Testis (tissue), 2 donors: ENCODE measurements at regions not wholly inside any gene's neighbourhood (a gene's known extent, or its start where the extent isn't known, plus 50 kb on each side); places are given as distances from the start of the nearest gene placed in this dataset.

Experiments
- DNase-seq: peaks from one replicate; pipeline ENCODE4 v3.0.0-alpha.2; 2019
- H3K27ac ChIP-seq, 2 donors: fragments of 200-600 bp; sonication (generic); one replicate each; pipeline ENCODE4 v1.5.1; 2019
- H3K27me3 ChIP-seq: fragments of 200-600 bp; sonication (generic); one replicate; pipeline ENCODE4 v1.5.1; 2019
- H3K36me3 ChIP-seq: fragments of 200-600 bp; sonication (generic); one replicate; pipeline ENCODE4 v1.5.1; 2017; ENCODE audit warnings: low read depth; ENCODE audit errors: missing control alignments
- H3K4me1 ChIP-seq: fragments of 200-600 bp; sonication (generic); one replicate; pipeline ENCODE4 v1.5.1; 2019
- H3K4me3 ChIP-seq, 2 donors: fragments of 200-600 bp; sonication (generic); one replicate each; pipeline ENCODE4 v1.5.1; 2017 to 2019
- H3K9me3 ChIP-seq: fragments of 200-600 bp; sonication (generic); one replicate; pipeline ENCODE4 v1.5.1; 2017
- POLR2A ChIP-seq: fragments of 450-650 bp; IDR thresholded peaks from one replicate; pipeline ENCODE4 v1.6.1; 2017; ENCODE audit warnings: antibody characterized with exemption, mild to moderate bottlenecking, moderate library complexity
- WGBS, 2 donors: methylation state at CpG; one replicate each; pipeline ENCODE4 v1.1.5; 2018; 5-methylcytosine and 5-hydroxymethylcytosine counted together
- intact Hi-C: fragments of 100-400 bp; cut with DNase I; formaldehyde crosslinking; loops from one replicate; pipeline ENCODE4 v1.15.1; 2023; ENCODE audit warnings: low total_unique reads
- TF ChIP-seq, protein P1 (sequence below), 3 experiments: fragments of 450-650 bp in 2 of 3; fragments of 200-600 bp in 1 of 3; sonication (generic) in 1 of 3; IDR thresholded peaks; one replicate each; pipeline ENCODE4 v1.5.1; 2016 to 2019; ENCODE audit warnings: antibody characterized with exemption in 3 of 3, mild to moderate bottlenecking in 2 of 3, moderate library complexity in 1 of 3

GRCh38 chr2:114134146-114134545 lies 244.3 kb downstream of the ACTR3 start:
- no peak for DNase-seq
- no peak for TF ChIP-seq POLR2A
- TF ChIP-seq, protein P1, sequence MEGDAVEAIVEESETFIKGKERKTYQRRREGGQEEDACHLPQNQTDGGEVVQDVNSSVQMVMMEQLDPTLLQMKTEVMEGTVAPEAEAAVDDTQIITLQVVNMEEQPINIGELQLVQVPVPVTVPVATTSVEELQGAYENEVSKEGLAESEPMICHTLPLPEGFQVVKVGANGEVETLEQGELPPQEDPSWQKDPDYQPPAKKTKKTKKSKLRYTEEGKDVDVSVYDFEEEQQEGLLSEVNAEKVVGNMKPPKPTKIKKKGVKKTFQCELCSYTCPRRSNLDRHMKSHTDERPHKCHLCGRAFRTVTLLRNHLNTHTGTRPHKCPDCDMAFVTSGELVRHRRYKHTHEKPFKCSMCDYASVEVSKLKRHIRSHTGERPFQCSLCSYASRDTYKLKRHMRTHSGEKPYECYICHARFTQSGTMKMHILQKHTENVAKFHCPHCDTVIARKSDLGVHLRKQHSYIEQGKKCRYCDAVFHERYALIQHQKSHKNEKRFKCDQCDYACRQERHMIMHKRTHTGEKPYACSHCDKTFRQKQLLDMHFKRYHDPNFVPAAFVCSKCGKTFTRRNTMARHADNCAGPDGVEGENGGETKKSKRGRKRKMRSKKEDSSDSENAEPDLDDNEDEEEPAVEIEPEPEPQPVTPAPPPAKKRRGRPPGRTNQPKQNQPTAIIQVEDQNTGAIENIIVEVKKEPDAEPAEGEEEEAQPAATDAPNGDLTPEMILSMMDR (IDR thresholded peaks at IDR 0.05) = no peak
- Histone ChIP-seq H3K4me3 (no peak overlapping the region), H3K27me3 (no peaks in the 10 kb centered on the region), H3K9me3 (no peaks in the 10 kb centered on the region), H3K27ac (no peak overlapping the region), H3K4me1 (no peaks in the 10 kb centered on the region), H3K36me3 (no peaks in the 10 kb centered on the region)
- intact Hi-C loops = no loop called here
- 43 to 60% methylated on average over 2 of the region's 2 CpGs for WGBS, 2 donors

DNA sequence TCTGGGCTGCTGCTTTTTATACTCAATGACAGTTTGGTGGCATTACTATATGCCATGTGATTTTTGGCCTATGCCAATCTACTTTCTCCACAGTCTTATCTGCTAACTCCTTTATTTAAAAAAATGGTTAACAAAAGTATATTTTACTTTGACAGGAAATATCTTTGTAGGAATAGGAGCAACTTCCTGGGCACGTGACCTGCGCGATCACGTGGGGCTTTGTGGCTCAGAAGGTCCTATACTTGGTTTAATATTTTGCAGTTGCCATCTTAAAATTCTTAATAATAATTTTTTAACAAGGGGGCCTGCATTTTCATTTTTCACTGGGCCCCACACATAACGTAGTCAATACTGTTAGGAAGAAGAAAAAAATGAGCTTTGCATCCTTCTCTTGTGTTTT lies 249.7 kb downstream of the ACTR3 start:
- Histone ChIP-seq H3K27me3 (no peaks in the 10 kb centered on the region), H3K4me3 (no peak overlapping the region), H3K27ac (no peak overlapping the region), H3K9me3 (no peaks in the 10 kb centered on the region), H3K4me1 (no peaks in the 10 kb centered on the region), H3K36me3 (no peaks in the 10 kb centered on the region)
- intact Hi-C loops = no loop called here
- DNase-seq = no peak
- TF ChIP-seq, protein P1 (IDR thresholded peaks at IDR 0.05) = no peak
- no peak for TF ChIP-seq POLR2A
- WGBS, 2 donors = 86 to 88% methylated on average over 5 of the region's 5 CpGs

DNA sequence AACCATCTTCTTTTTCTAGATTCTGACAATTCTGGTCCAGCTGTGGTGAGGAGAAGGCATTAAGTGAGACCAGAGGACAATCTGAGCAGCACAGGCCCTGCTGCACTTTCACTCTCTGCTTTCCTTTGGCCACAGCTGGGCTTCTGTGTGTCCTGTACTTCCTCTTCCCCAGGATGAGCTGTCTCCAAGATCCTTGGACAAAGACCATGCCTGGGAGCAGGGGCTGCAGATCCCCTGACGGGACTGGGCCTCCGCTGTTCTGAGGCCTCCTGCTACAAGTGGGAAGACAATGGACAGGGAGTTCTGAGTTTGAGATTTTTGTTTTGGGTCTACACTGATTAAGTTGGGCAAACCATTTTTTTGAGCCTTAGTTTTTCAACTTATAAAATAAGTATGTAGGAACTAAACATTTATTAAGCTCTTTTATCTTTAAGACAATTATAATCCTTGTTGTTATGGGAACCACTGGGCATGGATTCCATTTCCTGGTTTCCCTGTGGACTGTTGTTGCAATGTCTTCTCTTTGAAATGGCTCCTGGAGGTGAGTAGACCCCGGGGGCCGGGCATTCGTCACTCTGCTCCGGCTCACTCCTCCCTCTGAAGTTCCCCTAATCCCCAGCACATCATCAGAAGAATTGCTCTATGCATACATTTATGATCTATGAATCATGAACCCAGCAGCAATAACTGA lies 266.6 kb downstream of the ACTR3 start:
- Histone ChIP-seq H3K27me3 (no peaks in the 10 kb centered on the region), H3K27ac (no peak overlapping the region), H3K36me3 (no peaks in the 10 kb centered on the region), H3K4me3 (no peak overlapping the region), H3K9me3 (no peaks in the 10 kb centered on the region), H3K4me1 (no peaks in the 10 kb centered on the region)
- TF ChIP-seq, protein P1 (IDR thresholded peaks at IDR 0.05) = no peak
- TF ChIP-seq POLR2A = no peak
- 69 to 83% methylated on average over 6 of the region's 6 CpGs for WGBS, 2 donors
- intact Hi-C loops = no loop called here
- DNase-seq = no peak

- WGBS, 2 donors = 88 to 95% methylated on average over 3 of the region's 3 CpGs
- no peak for DNase-seq
- no peaks in the 10 kb centered on the region for H3K9me3 ChIP-seq
Measured at GRCh38 chr2:114157057-114157385, 267.1 kb downstream of the ACTR3 start.

More at GRCh38 chr2:114157057-114157385, 267.1 kb downstream of the ACTR3 start:
- H3K4me1 ChIP-seq = no peaks in the 10 kb centered on the region
- H3K4me3 ChIP-seq = no peak overlapping the region
- no peaks in the 10 kb centered on the region for H3K27me3 ChIP-seq
- no peak overlapping the region for H3K27ac ChIP-seq
- H3K36me3 ChIP-seq = no peaks in the 10 kb centered on the region
- TF ChIP-seq, protein P1 (IDR thresholded peaks at IDR 0.05) = no peak
- TF ChIP-seq POLR2A = no peak
- intact Hi-C loops = no loop called here
